ENCODE measurements at regions not wholly inside any gene's neighbourhood (a gene's known extent, or its start where the extent isn't known, plus 50 kb on each side); places are given as distances from the start of the nearest gene placed in this dataset.
"Not testable (repeated sequence)": the region's sequence is repeated elsewhere in the genome, so short reads cannot be mapped to it uniquely, and the experiment has no call there.

- no peak for DNase-seq (ENCODE audit: low read depth)
- no peak for TF ChIP-seq CTCF (conservative IDR thresholded peaks at IDR 0.05; ENCODE audit: low read length)
- H3K4me3 ChIP-seq (ENCODE audit: low read length), result no peak overlapping the region
Observed at GRCh38 chr13:81888855-81889254, 1547.9 kb upstream of the SPRY2 start.

- H3K4me3 ChIP-seq (ENCODE audit: low read length), result no peak overlapping the region
- no peak for DNase-seq (ENCODE audit: low read depth)
- TF ChIP-seq CTCF (conservative IDR thresholded peaks at IDR 0.05; ENCODE audit: low read length), result no peak
Observed at GRCh38 chr13:81874681-81875661, 1534.0 kb upstream of the SPRY2 start.

GRCh38 chr13:81874253-81874652 is 1533.3 kb upstream of the SPRY2 start:
- TF ChIP-seq CTCF (conservative IDR thresholded peaks at IDR 0.05; ENCODE audit: low read length), result no peak
- no peak overlapping the region for H3K4me3 ChIP-seq (ENCODE audit: low read length)
- no peak for DNase-seq (ENCODE audit: low read depth)

- TF ChIP-seq CTCF (conservative IDR thresholded peaks at IDR 0.05; ENCODE audit: low read length), result no peak
- no peak for DNase-seq (ENCODE audit: low read depth)
- H3K4me3 ChIP-seq (ENCODE audit: low read length), result no peak overlapping the region
Observed at GRCh38 chr13:81872581-81872980, 1531.7 kb upstream of the SPRY2 start.

GRCh38 chr13:81871751-81872325 is 1530.9 kb upstream of the SPRY2 start:
- DNase-seq (ENCODE audit: low read depth); H3K4me3 ChIP-seq (ENCODE audit: low read length): not testable (repeated sequence)

GRCh38 chr13:81848291-81848690 is 1507.4 kb upstream of the SPRY2 start:
- no peak for TF ChIP-seq CTCF (conservative IDR thresholded peaks at IDR 0.05; ENCODE audit: low read length)
- no peak overlapping the region for H3K4me3 ChIP-seq (ENCODE audit: low read length)
- no peak for DNase-seq (ENCODE audit: low read depth)

- no peak for DNase-seq (ENCODE audit: low read depth)
- no peak for TF ChIP-seq CTCF (conservative IDR thresholded peaks at IDR 0.05; ENCODE audit: low read length)
- no peak overlapping the region for H3K4me3 ChIP-seq (ENCODE audit: low read length)
Observed at GRCh38 chr13:81846771-81847170, 1505.8 kb upstream of the SPRY2 start.

Data from AG10803 (cell line).